T-helper 9 cell (primary cell): ENCODE measurements at regions not wholly inside any gene's neighbourhood (a gene's known extent, or its start where the extent isn't known, plus 50 kb on each side); places are given as distances from the start of the nearest gene placed in this dataset.

Source experiments
- DNase-seq: peaks from one replicate; pipeline ENCODE4 v3.0.0-alpha.2; 2020

GRCh38 chr4:117327491-117327890 lies 242.1 kb upstream of the TRAM1L1 start:
- DNase-seq, result no peak

GRCh38 chr4:117328333-117328732 lies 243.0 kb upstream of the TRAM1L1 start:
- no peak for DNase-seq

- no peak for DNase-seq
These were observed 246.4 kb upstream of the TRAM1L1 start for GRCh38 chr4:117331817-117332216.

GRCh38 chr4:117334451-117335188 lies 249.2 kb upstream of the TRAM1L1 start:
- no peak for DNase-seq

GRCh38 chr4:117357437-117357836 lies 272.1 kb upstream of the TRAM1L1 start:
- DNase-seq, result no peak

GRCh38 chr4:117357866-117358265 lies 272.5 kb upstream of the TRAM1L1 start:
- DNase-seq, result no peak

GRCh38 chr4:117370944-117371668 lies 285.7 kb upstream of the TRAM1L1 start:
- no peak for DNase-seq

- DNase-seq, result no peak
These were observed 289.7 kb upstream of the TRAM1L1 start for GRCh38 chr4:117375101-117375500.

GRCh38 chr4:117376692-117377091 lies 291.3 kb upstream of the TRAM1L1 start:
- DNase-seq, result no peak

GRCh38 chr4:117378942-117379341 lies 293.6 kb upstream of the TRAM1L1 start:
- no peak for DNase-seq

- no peak for DNase-seq
These were observed 298.1 kb upstream of the TRAM1L1 start for GRCh38 chr4:117383468-117383867.

GRCh38 chr4:117385526-117385925 lies 300.1 kb upstream of the TRAM1L1 start:
- DNase-seq, result no peak

- DNase-seq, result no peak
These were observed 301.7 kb upstream of the TRAM1L1 start for GRCh38 chr4:117387072-117387471.

GRCh38 chr4:117400039-117400835 lies 314.9 kb upstream of the TRAM1L1 start:
- no peak for DNase-seq

GRCh38 chr4:117412661-117413060 lies 327.3 kb upstream of the TRAM1L1 start:
- DNase-seq, result no peak

- DNase-seq, result no peak
These were observed 332.5 kb upstream of the TRAM1L1 start for GRCh38 chr4:117417856-117418255.

- DNase-seq, result no peak
These were observed 335.6 kb upstream of the TRAM1L1 start for GRCh38 chr4:117420948-117421347.

GRCh38 chr4:117421706-117422105 lies 336.3 kb upstream of the TRAM1L1 start:
- DNase-seq, result no peak

GRCh38 chr4:117422297-117422696 lies 336.9 kb upstream of the TRAM1L1 start:
- no peak for DNase-seq

GRCh38 chr4:117425636-117426035 lies 340.3 kb upstream of the TRAM1L1 start:
- DNase-seq, result no peak

GRCh38 chr4:117428536-117428935 lies 343.2 kb upstream of the TRAM1L1 start:
- DNase-seq, result no peak

GRCh38 chr4:117429061-117429460 lies 343.7 kb upstream of the TRAM1L1 start:
- DNase-seq, result no peak

- no peak for DNase-seq
These were observed 344.1 kb upstream of the TRAM1L1 start for GRCh38 chr4:117429506-117429905.

GRCh38 chr4:117434424-117434823 lies 349.0 kb upstream of the TRAM1L1 start:
- no peak for DNase-seq
